ENCODE measurements at regions not wholly inside any gene's neighbourhood (a gene's known extent, or its start where the extent isn't known, plus 50 kb on each side); places are given as distances from the start of the nearest gene placed in this dataset.

DNA sequence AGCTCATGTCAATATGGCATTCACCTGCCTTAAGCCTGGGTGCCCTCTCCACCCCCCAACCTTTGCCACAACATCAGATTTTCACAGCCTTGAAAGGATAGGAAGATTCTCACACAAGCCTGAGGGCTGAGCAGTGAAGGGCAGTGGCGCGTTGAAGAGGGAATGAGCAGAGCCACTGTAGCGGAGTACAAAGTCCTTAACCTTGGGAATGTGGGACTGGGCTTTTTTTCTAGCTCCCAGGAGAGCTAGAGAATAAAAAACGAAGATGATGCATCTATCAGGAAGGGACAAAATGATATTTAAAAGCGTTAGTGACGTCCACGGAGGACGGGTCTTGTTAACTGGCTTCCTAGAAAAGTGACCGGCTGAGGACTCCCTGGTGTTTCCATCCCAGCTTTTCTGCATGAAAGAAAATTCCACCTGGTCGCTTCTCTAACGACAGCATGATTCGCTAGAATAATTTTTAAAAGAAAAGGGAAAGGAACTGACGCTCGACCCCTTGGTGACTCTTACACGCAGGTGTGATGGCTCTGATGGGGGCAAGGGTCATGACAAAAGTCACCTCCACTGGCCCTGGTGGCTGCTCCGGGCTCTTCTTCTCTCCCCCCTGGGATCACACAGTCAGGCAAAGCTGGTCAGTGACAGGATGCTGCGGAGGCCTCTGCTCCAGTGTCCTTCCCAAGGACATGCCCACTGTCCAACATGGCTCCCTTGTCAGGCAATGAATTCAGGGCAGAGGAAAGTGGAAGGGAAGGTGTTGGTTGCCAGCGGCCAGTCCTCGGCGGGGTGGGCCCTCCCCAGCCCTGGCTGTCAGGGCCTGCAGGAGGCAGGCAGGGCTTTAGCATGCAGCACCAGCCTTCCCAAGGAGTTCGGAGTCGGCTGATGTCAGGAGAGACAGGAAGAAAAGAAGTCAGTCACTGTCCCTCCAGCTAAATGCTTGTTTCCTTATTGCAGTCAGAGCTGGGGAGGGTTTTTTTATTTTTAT lies 58.4 kb upstream of the IRX3 start:
- intact Hi-C loops (cut with DNase I, micrococcal nuclease) = no loop called here
- ATAC-seq (no peak), DNase-seq (no peak)

DNA sequence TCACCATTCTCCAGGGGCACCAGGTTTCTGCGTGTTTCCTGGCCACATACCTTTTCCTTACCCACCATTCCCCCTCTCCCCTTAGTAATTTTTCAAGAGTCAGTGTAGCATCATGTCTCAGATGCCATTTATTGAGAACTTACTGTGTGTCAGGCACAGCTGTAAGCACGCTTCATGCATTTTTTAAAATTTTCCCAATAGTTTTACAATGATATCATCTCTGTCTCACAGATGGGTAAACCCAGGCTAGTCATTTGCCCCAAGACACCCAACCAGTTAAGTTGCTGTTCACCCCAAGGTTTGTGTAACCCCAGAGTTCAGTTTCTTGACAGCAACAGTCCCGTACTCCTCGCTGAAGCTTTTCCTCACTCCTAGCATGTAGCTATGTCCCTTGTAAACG lies 56.4 kb upstream of the IRX3 start:
- DNase-seq = no peak
- intact Hi-C loops (cut with DNase I, micrococcal nuclease) = no loop called here
- ATAC-seq = no peak

DNA sequence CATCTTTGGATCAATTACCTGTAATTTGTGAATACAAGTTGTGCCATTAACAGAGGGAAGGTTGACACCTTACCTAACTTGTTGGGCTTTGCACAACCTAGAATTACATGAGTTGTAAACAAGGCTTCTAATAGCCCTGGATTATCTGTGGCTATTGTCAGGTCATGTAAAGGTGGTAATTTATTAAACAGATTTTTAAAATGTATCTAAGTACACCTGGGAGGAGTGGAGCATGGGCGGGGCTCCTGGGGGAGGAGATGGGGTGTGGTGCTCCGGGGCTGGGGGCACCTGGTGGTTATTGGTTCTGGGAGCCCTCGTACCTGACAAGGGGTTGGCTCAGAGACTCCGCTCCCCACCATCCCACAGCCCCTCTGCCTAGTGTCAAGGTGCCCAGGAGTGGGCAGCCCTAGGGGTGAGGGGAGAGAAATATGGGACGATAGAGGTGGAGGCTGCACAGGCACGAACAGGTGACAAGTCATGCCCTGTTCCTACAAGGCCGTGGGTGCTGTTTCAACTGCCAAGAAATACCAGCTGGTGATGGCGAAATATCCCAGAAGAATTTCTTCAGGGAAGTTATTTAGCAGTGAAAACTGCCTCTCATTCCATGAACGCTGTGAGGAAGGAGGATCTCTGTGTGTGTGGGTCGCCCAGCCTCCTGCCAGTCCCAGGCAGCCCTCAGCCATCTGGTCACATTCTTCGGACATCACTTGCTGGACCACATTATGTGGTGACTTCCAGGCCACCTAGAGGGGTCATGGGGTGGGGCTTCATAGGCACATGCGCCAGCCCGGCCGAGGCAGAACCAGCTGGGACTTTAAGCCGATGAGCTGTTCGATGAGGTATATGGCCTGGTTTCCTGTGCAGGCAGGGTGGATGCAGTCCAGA lies 55.5 kb upstream of the IRX3 start:
- intact Hi-C loops (cut with DNase I, micrococcal nuclease) = no loop called here
- no peak for ATAC-seq
- no peak for DNase-seq

DNA sequence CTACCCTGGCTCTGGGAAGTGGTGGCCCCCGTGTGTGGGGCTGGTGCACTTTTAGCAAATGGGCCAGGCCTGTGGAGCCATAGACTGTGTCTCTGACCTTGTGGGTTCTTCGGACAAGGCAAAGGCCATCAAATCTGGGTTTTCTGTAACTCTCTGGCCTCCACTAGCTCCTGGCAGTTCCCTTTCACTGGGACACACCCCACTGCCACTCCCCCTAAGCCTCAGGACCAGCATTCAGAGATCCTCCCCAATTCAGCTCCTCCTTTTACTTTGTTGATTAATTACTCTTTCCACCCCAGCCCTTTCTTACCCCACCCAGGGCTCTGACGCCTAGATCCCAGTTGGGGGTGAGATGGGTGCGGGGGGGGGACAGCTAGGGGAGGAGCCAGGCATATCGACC lies 53.9 kb upstream of the IRX3 start:
- ATAC-seq = no peak
- intact Hi-C loops (cut with DNase I, micrococcal nuclease) = no loop called here

DNA sequence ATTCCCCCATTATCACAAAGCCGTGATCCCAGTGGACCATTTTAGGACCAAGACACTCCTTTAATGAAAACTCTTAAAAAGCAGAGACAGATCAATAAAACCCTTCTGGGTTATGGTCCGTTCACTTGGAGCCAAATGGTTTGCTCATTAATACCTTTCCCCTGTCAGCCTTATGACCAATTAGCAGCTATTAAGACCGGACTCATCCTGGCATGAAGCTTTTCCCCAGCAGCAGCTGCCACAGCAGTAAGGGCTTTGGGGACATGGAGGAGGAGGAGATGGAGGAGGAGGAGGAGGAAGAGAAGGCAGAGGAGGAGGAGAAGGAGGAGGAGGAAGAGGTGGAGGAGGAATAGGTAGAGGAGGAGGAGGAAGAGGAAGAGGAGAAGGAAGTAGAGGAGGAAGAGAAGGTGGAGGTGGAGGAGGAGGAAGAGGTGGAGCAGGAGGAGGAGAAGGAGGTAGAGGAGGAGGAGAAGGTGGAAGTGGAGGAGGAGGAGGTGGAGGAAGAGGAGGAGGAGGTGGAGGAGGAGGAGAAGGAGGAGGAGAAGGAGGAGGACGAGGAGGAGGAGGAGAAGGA lies 50.1 kb upstream of the IRX3 start:
- intact Hi-C loops (cut with DNase I, micrococcal nuclease) = no loop called here
- ATAC-seq (no peak), DNase-seq (no peak)

More for the DNA sequence above, 53.9 kb upstream of the IRX3 start:
- DNase-seq = no peak
